ENCODE measurements at regions not wholly inside any gene's neighbourhood (a gene's known extent, or its start where the extent isn't known, plus 50 kb on each side); places are given as distances from the start of the nearest gene placed in this dataset.

GRCh38 chr2:58800881-58801280 is 559.8 kb upstream of the FANCL start:
- no peaks in the 10 kb centered on the region for H3K27me3 ChIP-seq (ENCODE audit: insufficient read depth, low read length)

GRCh38 chr2:58798676-58799208 is 557.6 kb upstream of the FANCL start:
- Histone ChIP-seq H3K27me3 (ENCODE audit: insufficient read depth, low read length) (no peaks in the 10 kb centered on the region), H3K27ac (ENCODE audit: low read depth, low read length, poor library complexity, severe bottlenecking) (no peak overlapping the region), H3F3A (ENCODE audit: insufficient read depth, low read length) (no peaks in the 10 kb centered on the region), H2AFZ (ENCODE audit: low read length) (no peak overlapping the region), H3K4me3 (ENCODE audit: low read depth, low read length, poor library complexity, severe bottlenecking) (no peak overlapping the region), H3K79me2 (ENCODE audit: insufficient read depth, low read length) (no peaks in the 10 kb centered on the region), H3K9me2 (ENCODE audit: low read depth, low read length) (no peaks in the 10 kb centered on the region), H3K4me1 (ENCODE audit: insufficient read depth, low read length, severe bottlenecking) (no peaks in the 10 kb centered on the region), H3K4me2 (ENCODE audit: low read length) (no peak overlapping the region), H3K36me3 (ENCODE audit: insufficient read depth, low read length) (no peaks in the 10 kb centered on the region), H4K20me1 (ENCODE audit: insufficient read depth, low read length) (no peaks in the 10 kb centered on the region), H3K9ac (ENCODE audit: low read length) (no peak overlapping the region), H3K9me3 (ENCODE audit: low read length) (no peaks in the 10 kb centered on the region)
- TF ChIP-seq EZH2 (IDR thresholded peaks at IDR 0.05; ENCODE audit: borderline replicate concordance, low read length) (no peak), CTCF (IDR thresholded peaks at IDR 0.05; ENCODE audit: low read length) (no peak)

More at GRCh38 chr2:58800881-58801280, 559.8 kb upstream of the FANCL start:
- Histone ChIP-seq H3K36me3 (ENCODE audit: insufficient read depth, low read length) (no peaks in the 10 kb centered on the region), H3K9ac (ENCODE audit: low read length) (no peak overlapping the region), H3K79me2 (ENCODE audit: insufficient read depth, low read length) (no peaks in the 10 kb centered on the region), H3K4me1 (ENCODE audit: insufficient read depth, low read length, severe bottlenecking) (no peaks in the 10 kb centered on the region), H3K9me2 (ENCODE audit: low read depth, low read length) (no peaks in the 10 kb centered on the region), H3K4me2 (ENCODE audit: low read length) (no peak overlapping the region), H3K27ac (ENCODE audit: low read depth, low read length, poor library complexity, severe bottlenecking) (no peak overlapping the region), H3K9me3 (ENCODE audit: low read length) (no peaks in the 10 kb centered on the region), H3F3A (ENCODE audit: insufficient read depth, low read length) (no peaks in the 10 kb centered on the region), H3K4me3 (ENCODE audit: low read depth, low read length, poor library complexity, severe bottlenecking) (no peak overlapping the region), H4K20me1 (ENCODE audit: insufficient read depth, low read length) (no peaks in the 10 kb centered on the region), H2AFZ (ENCODE audit: low read length) (no peak overlapping the region)
- TF ChIP-seq CTCF (IDR thresholded peaks at IDR 0.05; ENCODE audit: low read length) (no peak), EZH2 (IDR thresholded peaks at IDR 0.05; ENCODE audit: borderline replicate concordance, low read length) (no peak)

GRCh38 chr2:58796239-58796910 is 555.2 kb upstream of the FANCL start:
- Histone ChIP-seq H3K79me2 (ENCODE audit: insufficient read depth, low read length) (no peaks in the 10 kb centered on the region), H3F3A (ENCODE audit: insufficient read depth, low read length) (no peaks in the 10 kb centered on the region), H4K20me1 (ENCODE audit: insufficient read depth, low read length) (no peaks in the 10 kb centered on the region), H3K4me1 (ENCODE audit: insufficient read depth, low read length, severe bottlenecking) (no peaks in the 10 kb centered on the region), H3K27me3 (ENCODE audit: insufficient read depth, low read length) (no peaks in the 10 kb centered on the region), H3K9me2 (ENCODE audit: low read depth, low read length) (no peaks in the 10 kb centered on the region), H3K4me2 (ENCODE audit: low read length) (no peak overlapping the region), H2AFZ (ENCODE audit: low read length) (no peak overlapping the region), H3K36me3 (ENCODE audit: insufficient read depth, low read length) (no peaks in the 10 kb centered on the region), H3K27ac (ENCODE audit: low read depth, low read length, poor library complexity, severe bottlenecking) (no peak overlapping the region), H3K4me3 (ENCODE audit: low read depth, low read length, poor library complexity, severe bottlenecking) (no peak overlapping the region), H3K9me3 (ENCODE audit: low read length) (no peaks in the 10 kb centered on the region), H3K9ac (ENCODE audit: low read length) (no peak overlapping the region)
- TF ChIP-seq CTCF (IDR thresholded peaks at IDR 0.05; ENCODE audit: low read length) (no peak), EZH2 (IDR thresholded peaks at IDR 0.05; ENCODE audit: borderline replicate concordance, low read length) (no peak)

All from OCI-LY1 (cell line).